ENCODE measurements at regions not wholly inside any gene's neighbourhood (a gene's known extent, or its start where the extent isn't known, plus 50 kb on each side); places are given as distances from the start of the nearest gene placed in this dataset.
"Not testable (repeated sequence)": the region's sequence is repeated elsewhere in the genome, so short reads cannot be mapped to it uniquely, and the experiment has no call there.

DNA sequence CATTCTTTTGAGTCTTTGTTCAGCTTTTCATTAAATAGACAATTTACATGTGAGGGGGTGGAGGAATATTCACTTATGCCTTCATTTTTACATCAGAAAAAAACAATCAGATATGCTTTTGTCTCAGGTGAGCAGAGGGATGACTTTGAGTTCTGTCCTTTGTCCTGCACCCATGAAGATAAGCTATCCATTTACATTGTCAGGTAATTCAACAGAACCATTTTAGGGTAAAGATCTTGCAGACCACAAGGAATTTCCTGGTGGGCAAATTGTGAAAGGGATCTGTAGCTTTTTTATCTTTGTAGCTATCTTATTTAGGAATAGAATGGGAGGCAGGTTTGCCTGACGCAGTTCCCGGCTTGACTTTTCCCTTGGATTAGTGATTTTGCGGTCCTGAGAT lies 242.7 kb upstream of the IRF2BP2 start:
- Mint-ChIP-seq H3K4me3 (no peak overlapping the region), H3K36me3 (ENCODE audit: low read depth) (no peaks in the 10 kb centered on the region), H3K9me3 (no peaks in the 10 kb centered on the region), H3K4me1 (ENCODE audit: low read depth) (peaks cover 42% of the 10 kb centered on the region), H3K27me3 (ENCODE audit: low read depth) (no peaks in the 10 kb centered on the region), H3K27ac (no peak overlapping the region)
- DNase-seq: no peak
- intact Hi-C loops (cut with micrococcal nuclease): no loop called here
- CTCF ChIA-PET: interaction anchor here (1.2 kb wide), 1 partner anchor 11 kb away, joined by 4 read pairs; no protein-coding TSS in a partner anchor

- Mint-ChIP-seq H3K4me1 (ENCODE audit: low read depth) (peaks cover 51% of the 10 kb centered on the region), H3K27ac (no peak overlapping the region), H3K4me3 (no peak overlapping the region), H3K27me3 (ENCODE audit: low read depth) (no peaks in the 10 kb centered on the region), H3K9me3 (no peaks in the 10 kb centered on the region), H3K36me3 (ENCODE audit: low read depth) (no peaks in the 10 kb centered on the region)
- DNase-seq: peak; percentile 27
- CTCF ChIA-PET: interaction anchor here (0.7 to 1.2 kb wide), 2 partner anchors 10 to 54 kb away, joined by 4 read pairs; no protein-coding TSS in a partner anchor
- intact Hi-C loops (cut with micrococcal nuclease): no loop called here
Observed at GRCh38 chr1:234851450-234852438, 241.8 kb upstream of the IRF2BP2 start.

DNA sequence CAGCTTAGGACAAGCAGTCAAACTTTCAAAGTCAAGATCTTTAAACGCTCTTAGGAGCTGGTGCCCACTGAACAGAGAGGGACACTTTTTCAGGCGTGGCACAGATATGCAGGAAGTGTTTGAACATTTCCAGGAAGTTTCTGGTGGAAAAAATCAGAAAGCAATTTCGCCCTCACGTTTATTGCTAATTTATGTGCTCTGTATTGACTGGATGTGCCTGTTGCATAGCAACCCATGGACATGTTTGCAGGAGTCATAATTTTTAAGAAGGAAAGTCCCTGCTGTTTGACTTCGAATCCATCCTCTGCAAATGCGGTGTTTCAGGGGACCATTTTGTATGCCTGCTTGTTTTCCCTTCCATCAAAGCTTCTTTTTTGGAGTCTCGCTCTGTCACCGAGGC lies 239.9 kb upstream of the IRF2BP2 start:
- Mint-ChIP-seq H3K4me3 (no peak overlapping the region), H3K36me3 (ENCODE audit: low read depth) (no peaks in the 10 kb centered on the region), H3K9me3 (peaks cover 1% of the 10 kb centered on the region), H3K27me3 (ENCODE audit: low read depth) (no peaks in the 10 kb centered on the region), H3K27ac (no peak overlapping the region), H3K4me1 (ENCODE audit: low read depth) (peaks cover 69% of the 10 kb centered on the region)
- intact Hi-C loops (cut with micrococcal nuclease): loop anchor here (10.0 kb wide), 1 partner anchor 445 kb away; no protein-coding TSS in a partner anchor
- CTCF ChIA-PET: interaction anchor here (0.6 to 1.6 kb wide), 2 partner anchors 11 to 30 kb away, joined by 3 to 4 read pairs; no protein-coding TSS in a partner anchor
- peak; percentile 28 for DNase-seq

DNA sequence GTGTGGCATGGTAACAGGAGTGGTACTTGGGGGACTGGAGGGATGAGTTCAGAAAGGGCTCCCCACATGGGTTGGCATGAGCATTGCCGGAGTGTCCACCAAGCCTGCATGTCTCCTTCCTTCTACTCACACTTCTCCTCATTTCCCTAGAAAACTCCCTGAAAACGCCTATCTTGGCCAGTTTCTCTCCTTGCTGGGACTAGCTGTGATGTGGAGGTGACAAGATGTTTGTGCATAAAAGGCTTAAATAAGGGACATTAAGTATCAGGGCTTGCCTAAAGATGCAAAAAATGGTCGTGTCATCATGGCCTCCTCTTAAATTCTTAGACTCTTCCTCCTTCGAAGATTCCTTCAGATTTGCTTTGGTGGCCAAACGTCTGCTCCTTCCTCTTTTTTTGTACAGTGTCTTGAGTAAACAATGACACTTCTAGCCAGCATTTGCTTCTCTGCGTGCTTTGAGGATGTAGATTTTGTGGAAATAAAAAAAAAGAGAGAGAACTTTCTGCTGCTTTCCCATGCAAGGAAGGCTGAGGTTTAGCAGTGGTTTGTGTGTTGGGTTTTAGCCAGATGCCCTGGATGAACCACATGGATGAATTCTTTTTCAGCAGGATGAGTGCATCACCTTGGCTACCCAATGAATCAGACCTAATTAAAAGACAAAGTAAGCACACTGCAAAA lies 239.1 kb upstream of the IRF2BP2 start:
- Mint-ChIP-seq H3K4me3 (no peak overlapping the region), H3K9me3 (peaks cover 1% of the 10 kb centered on the region), H3K4me1 (ENCODE audit: low read depth) (peaks cover 75% of the 10 kb centered on the region), H3K27ac (no peak overlapping the region), H3K27me3 (ENCODE audit: low read depth) (no peaks in the 10 kb centered on the region), H3K36me3 (ENCODE audit: low read depth) (no peaks in the 10 kb centered on the region)
- no peak for DNase-seq
- intact Hi-C loops (cut with micrococcal nuclease): loop anchor here (10.0 kb wide), 1 partner anchor 444 kb away; no protein-coding TSS in a partner anchor
- CTCF ChIA-PET: no interaction called here

DNA sequence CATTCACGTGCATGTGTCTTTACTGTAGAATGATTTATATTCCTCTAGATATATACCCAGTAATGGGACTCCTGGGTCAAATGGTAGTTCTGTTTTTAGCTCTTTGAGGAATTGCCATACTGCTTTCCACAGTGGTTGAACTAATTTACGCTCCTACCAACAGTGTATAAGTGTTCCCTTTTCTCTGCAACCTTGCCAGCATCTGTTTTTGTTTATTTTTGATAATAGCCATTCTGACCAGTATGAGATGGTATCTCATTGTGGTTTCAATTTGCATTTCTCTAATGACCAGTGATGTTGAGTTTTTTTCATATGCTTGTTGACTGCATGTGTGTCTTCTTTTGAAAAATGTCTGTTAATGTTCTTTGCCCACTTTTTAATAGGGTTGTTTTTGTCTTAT lies 236.8 kb upstream of the IRF2BP2 start:
- not testable (repeated sequence) for H3K27ac Mint-ChIP-seq; H3K36me3 Mint-ChIP-seq (ENCODE audit: low read depth); H3K27me3 Mint-ChIP-seq (ENCODE audit: low read depth); H3K4me3 Mint-ChIP-seq; H3K9me3 Mint-ChIP-seq; DNase-seq
- H3K4me1 Mint-ChIP-seq (ENCODE audit: low read depth): peaks cover 90% of the 10 kb centered on the region
- intact Hi-C loops (cut with micrococcal nuclease): loop anchor here (10.0 kb wide), 1 partner anchor 442 kb away; no protein-coding TSS in a partner anchor
- CTCF ChIA-PET: interaction anchor here (0.7 kb wide), 1 partner anchor 233 kb away, joined by 3 read pairs; no protein-coding TSS in a partner anchor

DNA sequence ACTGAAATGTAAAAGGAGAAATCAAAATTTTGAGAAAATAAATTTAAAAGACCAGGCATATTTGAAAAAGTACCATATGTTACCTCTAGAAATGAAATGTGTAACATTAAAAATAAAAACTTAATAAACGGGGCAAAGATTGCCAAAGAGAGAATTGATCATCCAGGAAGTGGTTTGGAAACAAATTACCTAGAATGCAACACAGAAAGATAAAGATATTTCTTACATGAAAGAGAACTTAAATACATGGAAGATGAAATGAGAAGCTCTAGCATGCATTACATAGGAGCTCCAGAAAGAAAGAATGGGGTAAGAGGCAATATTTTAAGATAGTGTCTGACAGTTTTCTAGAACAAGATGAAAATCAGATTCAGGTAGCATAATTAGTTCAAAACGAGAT lies 235.9 kb upstream of the IRF2BP2 start:
- intact Hi-C loops (cut with micrococcal nuclease): loop anchor here (10.0 kb wide), 1 partner anchor 441 kb away; no protein-coding TSS in a partner anchor
- DNase-seq: no peak
- H3K4me1 Mint-ChIP-seq (ENCODE audit: low read depth): peaks cover 92% of the 10 kb centered on the region
- no peaks in the 10 kb centered on the region for H3K27me3 Mint-ChIP-seq (ENCODE audit: low read depth)
- H3K27ac Mint-ChIP-seq: peak overlapping the region; percentile 96
- CTCF ChIA-PET: interaction anchor here (0.8 to 2.4 kb wide), 5 partner anchors 82 to 347 kb away, joined by 3 to 8 read pairs (median 4); no protein-coding TSS in a partner anchor
- no peak overlapping the region for H3K4me3 Mint-ChIP-seq
- H3K9me3 Mint-ChIP-seq: peaks cover 1% of the 10 kb centered on the region
- no peaks in the 10 kb centered on the region for H3K36me3 Mint-ChIP-seq (ENCODE audit: low read depth)

- no peaks in the 10 kb centered on the region for H3K27me3 Mint-ChIP-seq (ENCODE audit: low read depth)
- peak overlapping the region; percentile 96 for H3K27ac Mint-ChIP-seq
- intact Hi-C loops (cut with micrococcal nuclease): loop anchor here (10.0 kb wide), 1 partner anchor 440 kb away; no protein-coding TSS in a partner anchor
- CTCF ChIA-PET: interaction anchor here (0.8 to 2.4 kb wide), 6 partner anchors 82 to 346 kb away, joined by 3 to 8 read pairs (median 4); no protein-coding TSS in a partner anchor
- H3K4me3 Mint-ChIP-seq: peak overlapping the region; percentile 53
- H3K4me1 Mint-ChIP-seq (ENCODE audit: low read depth): peaks cover 96% of the 10 kb centered on the region
- peaks cover 1% of the 10 kb centered on the region for H3K9me3 Mint-ChIP-seq
- peak; percentile 69 for DNase-seq
- H3K36me3 Mint-ChIP-seq (ENCODE audit: low read depth): no peaks in the 10 kb centered on the region
Observed at GRCh38 chr1:234845097-234845660, 235.2 kb upstream of the IRF2BP2 start.

DNA sequence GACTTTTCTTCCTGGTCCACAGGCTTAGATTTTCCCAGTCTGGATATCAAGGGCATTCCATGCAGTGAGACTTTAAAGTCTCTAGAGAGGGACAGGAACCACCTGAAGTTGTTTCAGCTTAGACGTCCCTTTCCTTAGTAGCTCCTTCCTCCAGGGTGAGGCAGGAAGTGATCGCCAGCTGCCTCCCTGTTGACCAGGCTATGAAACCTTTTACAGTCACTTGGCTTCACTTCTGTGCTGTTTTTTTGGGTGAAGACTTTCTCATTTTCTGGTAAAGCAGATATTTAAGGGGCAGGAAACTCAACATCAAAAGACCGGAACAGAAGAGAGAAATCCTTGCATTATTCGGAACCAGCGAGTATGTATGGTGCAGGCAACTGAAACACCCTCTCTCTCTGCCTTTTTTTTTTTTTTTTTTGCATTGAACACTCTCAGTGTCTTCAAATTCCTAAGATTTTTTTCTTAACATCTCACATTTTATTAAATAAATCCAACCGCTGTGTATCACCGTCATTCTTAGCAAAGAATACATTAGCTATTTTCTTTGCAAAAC lies 234.6 kb upstream of the IRF2BP2 start:
- CTCF ChIA-PET: interaction anchor here (0.6 to 2.4 kb wide), 7 partner anchors 82 to 345 kb away, joined by 3 to 8 read pairs (median 4); no protein-coding TSS in a partner anchor
- intact Hi-C loops (cut with micrococcal nuclease): loop anchor here (10.0 kb wide), 1 partner anchor 440 kb away; no protein-coding TSS in a partner anchor
- Mint-ChIP-seq H3K36me3 (ENCODE audit: low read depth) (no peaks in the 10 kb centered on the region), H3K27ac (peak overlapping the region; percentile 96), H3K9me3 (peaks cover 1% of the 10 kb centered on the region), H3K27me3 (ENCODE audit: low read depth) (no peaks in the 10 kb centered on the region), H3K4me1 (ENCODE audit: low read depth) (peaks cover 91% of the 10 kb centered on the region), H3K4me3 (peak overlapping the region; percentile 53)
- DNase-seq: peak; percentile 60

- no peak for DNase-seq
- Mint-ChIP-seq H3K27me3 (ENCODE audit: low read depth) (no peaks in the 10 kb centered on the region), H3K36me3 (ENCODE audit: low read depth) (no peaks in the 10 kb centered on the region), H3K27ac (peak overlapping the region; percentile 96), H3K9me3 (peaks cover 1% of the 10 kb centered on the region), H3K4me1 (ENCODE audit: low read depth) (peaks cover 87% of the 10 kb centered on the region), H3K4me3 (peak overlapping the region; percentile 62)
- CTCF ChIA-PET: interaction anchor here (0.7 to 2.4 kb wide), 5 partner anchors 82 to 344 kb away, joined by 3 to 8 read pairs (median 6); no protein-coding TSS in a partner anchor
- intact Hi-C loops (cut with micrococcal nuclease): loop anchor here (1.0 to 10.0 kb wide), 19 partner anchors 38 to 485 kb away; partner anchors contain the start of genes ARID4B and GGPS1
Observed at GRCh38 chr1:234843946-234844345, 234.0 kb upstream of the IRF2BP2 start.

- Mint-ChIP-seq H3K4me3 (peak overlapping the region; percentile 62), H3K4me1 (ENCODE audit: low read depth) (peaks cover 85% of the 10 kb centered on the region), H3K36me3 (ENCODE audit: low read depth) (no peaks in the 10 kb centered on the region), H3K9me3 (peaks cover 1% of the 10 kb centered on the region), H3K27me3 (ENCODE audit: low read depth) (no peaks in the 10 kb centered on the region), H3K27ac (peak overlapping the region; percentile 96)
- intact Hi-C loops (cut with micrococcal nuclease): loop anchor here (1.0 to 10.0 kb wide), 19 partner anchors 39 to 486 kb away; partner anchors contain the start of genes ARID4B and GGPS1
- DNase-seq: peak; percentile 95
- CTCF ChIA-PET: interaction anchor here (0.7 to 2.2 kb wide), 10 partner anchors 16 to 232 kb away, joined by 3 to 6 read pairs (median 4); no protein-coding TSS in a partner anchor
Observed at GRCh38 chr1:234842726-234843641, 233.0 kb upstream of the IRF2BP2 start.

Data from activated naive CD4-positive, alpha-beta T cell treated with anti-CD3 and anti-CD28 coated beads for 36 hours (primary cell).